Liver (tissue), 7 donors: ENCODE measurements at regions not wholly inside any gene's neighbourhood (a gene's known extent, or its start where the extent isn't known, plus 50 kb on each side); places are given as distances from the start of the nearest gene placed in this dataset.
A peak's percentile ranks its signal among the peaks of the same experiment; 100 is the strongest.
"Not testable (repeated sequence)": the region's sequence is repeated elsewhere in the genome, so short reads cannot be mapped to it uniquely, and the experiment has no call there.

ENCODE experiments used
- DNase-seq: peaks from one replicate; pipeline ENCODE4 v3.0.0-alpha.2; 2017; ENCODE audit warnings: low spot score
- H3K27ac ChIP-seq, 2 donors: one replicate each; pipeline ENCODE4 v1.7.0; 2013; ENCODE audit warnings: inconsistent platforms in 2 of 2, low read length in 2 of 2, control low read depth in 1 of 2, low read depth in 1 of 2, mild to moderate bottlenecking in 1 of 2
- H3K27me3 ChIP-seq, 4 donors: one replicate each; pipeline versions ENCODE4 v1.6.1 to v1.7.0; 2013; ENCODE audit warnings: low read length in 3 of 4, inconsistent platforms in 1 of 4, mild to moderate bottlenecking in 1 of 4, moderate library complexity in 1 of 4; ENCODE audit not compliant: control insufficient read depth in 4 of 4, insufficient read depth in 4 of 4
- H3K36me3 ChIP-seq, 4 donors: one replicate each; pipeline versions ENCODE4 v1.6.1 to v1.7.0; 2013; ENCODE audit warnings: low read length in 3 of 4, mild to moderate bottlenecking in 3 of 4, low read depth in 1 of 4, moderate library complexity in 1 of 4; ENCODE audit not compliant: control insufficient read depth in 4 of 4, insufficient read depth in 3 of 4
- H3K4me1 ChIP-seq, 4 donors: one replicate each; pipeline versions ENCODE4 v1.6.1 to v1.7.0; 2013; ENCODE audit warnings: low read length in 3 of 4, mild to moderate bottlenecking in 3 of 4, moderate library complexity in 1 of 4; ENCODE audit not compliant: control insufficient read depth in 4 of 4, insufficient read depth in 4 of 4
- H3K4me3 ChIP-seq, 3 donors: one replicate each; pipeline versions ENCODE4 v1.6.1 to v1.7.0; 2013; ENCODE audit warnings: low read length in 3 of 3, control low read depth in 1 of 3, low read depth in 1 of 3, mild to moderate bottlenecking in 1 of 3
- H3K9ac ChIP-seq, 2 donors: one replicate each; pipeline ENCODE4 v1.7.0; 2013; ENCODE audit warnings: low read length in 2 of 2, mild to moderate bottlenecking in 2 of 2, moderate library complexity in 2 of 2, control low read depth in 1 of 2, low read depth in 1 of 2
- H3K9me3 ChIP-seq, 4 donors: one replicate each; pipeline versions ENCODE4 v1.6.1 to v1.7.0; 2013; ENCODE audit warnings: low read length in 3 of 4; ENCODE audit not compliant: control insufficient read depth in 4 of 4
- FOXA1 ChIP-seq: IDR thresholded peaks from 2 replicates; pipeline ENCODE4 v1.6.1; 2016; ENCODE audit warnings: antibody characterized with exemption
- FOXA2 ChIP-seq: IDR thresholded peaks from 2 replicates; pipeline ENCODE4 v1.6.1; 2016; ENCODE audit warnings: antibody characterized with exemption
- HNF4G ChIP-seq: IDR thresholded peaks from 2 replicates; pipeline ENCODE4 v1.6.1; 2016; ENCODE audit warnings: antibody characterized with exemption
- JUND ChIP-seq, 2 donors: IDR thresholded peaks; 2 replicates each; pipeline ENCODE4 v1.6.1; 2016; ENCODE audit warnings: antibody characterized with exemption in 2 of 2
- NR2F2 ChIP-seq: IDR thresholded peaks from 2 replicates; pipeline ENCODE4 v1.6.1; 2016; ENCODE audit warnings: antibody characterized with exemption
- REST ChIP-seq: IDR thresholded peaks from 2 replicates; pipeline ENCODE4 v1.6.1; 2016; ENCODE audit warnings: antibody characterized with exemption, mild to moderate bottlenecking
- TAF1 ChIP-seq: conservative IDR thresholded peaks from 2 replicates; pipeline ENCODE4 v1.6.1; 2016; ENCODE audit warnings: antibody characterized with exemption, mild to moderate bottlenecking
- YY1 ChIP-seq: IDR thresholded peaks from 2 replicates; pipeline ENCODE4 v1.6.1; 2016; ENCODE audit warnings: antibody characterized with exemption, mild to moderate bottlenecking
- ZBTB33 ChIP-seq: IDR thresholded peaks from 2 replicates; pipeline ENCODE4 v1.6.1; 2016; ENCODE audit warnings: antibody characterized with exemption
- WGBS: extraction: QIAGEN DNeasy Blood & Tissue Kit; methylation state at CpG from one replicate; pipeline ENCODE4 v1.1.7; 2013; 5-methylcytosine and 5-hydroxymethylcytosine counted together
- donor health status: healthy.
- donor health status: healthy.
- donor health status: healthy.
- donor health status: healthy.

GRCh38 chr4:190121759-190122158, 51.8 kb upstream of the DUX4 start (continued):
- TF ChIP-seq FOXA2 (no peak), REST (no peak), TAF1 (no peak), HNF4G (no peak), JUND (IDR thresholded peaks at IDR 0.05) (no peak), FOXA1 (no peak), YY1 (no peak)

GRCh38 chr4:190122161-190123142, 51.1 kb upstream of the DUX4 start:
- not testable (repeated sequence) for H3K9ac ChIP-seq, H3K4me1 ChIP-seq, H3K27ac ChIP-seq, H3K9me3 ChIP-seq, H3K4me3 ChIP-seq, DNase-seq, H3K27me3 ChIP-seq, H3K36me3 ChIP-seq
- WGBS = 75% methylated on average over 29 of the region's 29 CpGs
- TF ChIP-seq NR2F2 (peak; percentile 48), ZBTB33 (peak; percentile 72)
